SU-DHL-6 (cell line): ENCODE measurements at regions not wholly inside any gene's neighbourhood (a gene's known extent, or its start where the extent isn't known, plus 50 kb on each side); places are given as distances from the start of the nearest gene placed in this dataset.

Experiments
- H2AFZ ChIP-seq: fragments of 200-600 bp; sonication (generic); 2 replicates; pipeline ENCODE4 v1.6.1; 2014; ENCODE audit warnings: low read depth, mild to moderate bottlenecking, moderate library complexity, mixed read lengths, antibody characterized with exemption, low read length; ENCODE audit not compliant: severe bottlenecking
- H3F3A ChIP-seq: fragments of 200-600 bp; shearing (Covaris generic); 2 replicates; pipeline ENCODE4 v1.6.0; 2016; ENCODE audit warnings: antibody characterized with exemption, mild to moderate bottlenecking; ENCODE audit not compliant: insufficient read depth
- H3K27ac ChIP-seq: fragments of 200-600 bp; sonication (generic); 2 replicates; pipeline ENCODE4 v1.5.1; 2016; ENCODE audit warnings: low read depth, mild to moderate bottlenecking, low read length, moderate library complexity, mixed read lengths
- H3K27me3 ChIP-seq: fragments of 200-600 bp; sonication (generic), shearing (Covaris generic); 2 replicates; pipeline ENCODE4 v1.6.0; 2014; ENCODE audit warnings: mild to moderate bottlenecking, low read length
- H3K36me3 ChIP-seq: fragments of 200-600 bp; sonication (generic); 2 replicates; pipeline ENCODE4 v1.6.1; 2014; ENCODE audit warnings: mild to moderate bottlenecking, low read length, mixed read lengths
- H3K4me2 ChIP-seq: fragments of 300-600, 200-600 bp; shearing (Covaris generic), sonication (generic); 2 replicates; pipeline ENCODE4 v1.6.0; 2014; ENCODE audit warnings: low read length, low read depth, mild to moderate bottlenecking; ENCODE audit not compliant: poor library complexity, severe bottlenecking
- H3K4me3 ChIP-seq: fragments of 200-600 bp; sonication (generic); 2 replicates; pipeline ENCODE4 v1.5.1; 2014; ENCODE audit warnings: antibody characterized with exemption, low read length, mild to moderate bottlenecking, mixed read lengths; ENCODE audit not compliant: insufficient read depth, poor library complexity, severe bottlenecking
- H3K79me2 ChIP-seq: fragments of 200-600 bp; sonication (generic); 2 replicates; pipeline ENCODE4 v1.6.1; 2014; ENCODE audit warnings: mild to moderate bottlenecking, low read length, moderate library complexity; ENCODE audit not compliant: insufficient read depth
- H3K9ac ChIP-seq: fragments of 200-600 bp; sonication (generic); 2 replicates; pipeline ENCODE4 v1.7.0; 2014; ENCODE audit warnings: mild to moderate bottlenecking, low read length
- H3K9me2 ChIP-seq: fragments of 200-600 bp; sonication (generic); replicated peaks from 2 replicates; pipeline ENCODE4 v1.6.1; 2014; ENCODE audit warnings: low read length; ENCODE audit not compliant: insufficient read depth
- H3K9me3 ChIP-seq: fragments of 200-600 bp; sonication (generic); 2 replicates; pipeline ENCODE4 v1.6.1; 2014; ENCODE audit warnings: low read length, mixed read lengths; ENCODE audit not compliant: insufficient read depth
- H4K20me1 ChIP-seq: fragments of 200-600 bp; sonication (generic); 2 replicates; pipeline ENCODE4 v1.6.1; 2014; ENCODE audit warnings: low read depth, mild to moderate bottlenecking, antibody characterized with exemption, low read length, moderate library complexity, mixed read lengths
- CTCF ChIP-seq: fragments of 200-600 bp; sonication (generic); IDR thresholded peaks from one replicate; pipeline ENCODE4 v1.5.1; 2017; ENCODE audit warnings: antibody characterized with exemption, mild to moderate bottlenecking, low read length, moderate library complexity; ENCODE audit not compliant: insufficient read depth, poor library complexity, severe bottlenecking
- EZH2phosphoT487 ChIP-seq: fragments of 200-600 bp; sonication (generic), shearing (Covaris generic); conservative IDR thresholded peaks from 2 replicates; pipeline ENCODE4 v1.6.1; 2018; ENCODE audit warnings: mild to moderate bottlenecking, antibody characterized with exemption, low read length, moderate library complexity, mixed read lengths

- Histone ChIP-seq H3K27ac (no peak overlapping the region), H3K4me2 (no peak overlapping the region), H3K79me2 (no peaks in the 10 kb centered on the region), H3F3A (no peaks in the 10 kb centered on the region), H3K9ac (no peak overlapping the region), H4K20me1 (no peaks in the 10 kb centered on the region), H3K9me2 (no peaks in the 10 kb centered on the region), H3K27me3 (no peaks in the 10 kb centered on the region), H3K9me3 (no peaks in the 10 kb centered on the region), H3K36me3 (no peaks in the 10 kb centered on the region), H3K4me3 (no peak overlapping the region), H2AFZ (no peak overlapping the region)
- no peak for TF ChIP-seq CTCF
- no peak for TF ChIP-seq EZH2phosphoT487
These were observed 263.7 kb downstream of the TBX18 start for GRCh38 chr6:84500726-84501125.

GRCh38 chr6:84498905-84499304, 265.5 kb downstream of the TBX18 start:
- TF ChIP-seq EZH2phosphoT487 (no peak), CTCF (no peak)
- Histone ChIP-seq H2AFZ (no peak overlapping the region), H3K9ac (no peak overlapping the region), H3K79me2 (no peaks in the 10 kb centered on the region), H3K27me3 (no peaks in the 10 kb centered on the region), H3K4me3 (no peak overlapping the region), H3K36me3 (no peaks in the 10 kb centered on the region), H3K27ac (no peak overlapping the region), H3K4me2 (no peak overlapping the region), H3F3A (no peaks in the 10 kb centered on the region), H4K20me1 (no peaks in the 10 kb centered on the region), H3K9me2 (no peaks in the 10 kb centered on the region), H3K9me3 (no peaks in the 10 kb centered on the region)

GRCh38 chr6:84492241-84493165, 265.1 kb upstream of the CEP162 start:
- no peak overlapping the region for H3K27ac ChIP-seq
- no peaks in the 10 kb centered on the region for H3K79me2 ChIP-seq
- TF ChIP-seq CTCF (no peak), EZH2phosphoT487 (no peak)
- H3K27me3 ChIP-seq, result no peaks in the 10 kb centered on the region
- no peak overlapping the region for H2AFZ ChIP-seq
- no peak overlapping the region for H3K4me2 ChIP-seq
- no peaks in the 10 kb centered on the region for H3K9me3 ChIP-seq
- H4K20me1 ChIP-seq, result no peaks in the 10 kb centered on the region
- no peaks in the 10 kb centered on the region for H3K9me2 ChIP-seq
- no peaks in the 10 kb centered on the region for H3F3A ChIP-seq
- H3K4me3 ChIP-seq, result no peak overlapping the region
- H3K9ac ChIP-seq, result no peak overlapping the region
- no peaks in the 10 kb centered on the region for H3K36me3 ChIP-seq
